Stimulated activated CD4-positive, alpha-beta T cell treated with anti-CD3 and anti-CD28 coated beads, Interleukin-1b, Interleukin-23, amount 100 ng/mL, for 48 hours (primary cell): ENCODE measurements at regions not wholly inside any gene's neighbourhood (a gene's known extent, or its start where the extent isn't known, plus 50 kb on each side); places are given as distances from the start of the nearest gene placed in this dataset.

Source experiments
- DNase-seq: peaks from one replicate; pipeline ENCODE4 v3.0.0-alpha.2; 2020

DNA sequence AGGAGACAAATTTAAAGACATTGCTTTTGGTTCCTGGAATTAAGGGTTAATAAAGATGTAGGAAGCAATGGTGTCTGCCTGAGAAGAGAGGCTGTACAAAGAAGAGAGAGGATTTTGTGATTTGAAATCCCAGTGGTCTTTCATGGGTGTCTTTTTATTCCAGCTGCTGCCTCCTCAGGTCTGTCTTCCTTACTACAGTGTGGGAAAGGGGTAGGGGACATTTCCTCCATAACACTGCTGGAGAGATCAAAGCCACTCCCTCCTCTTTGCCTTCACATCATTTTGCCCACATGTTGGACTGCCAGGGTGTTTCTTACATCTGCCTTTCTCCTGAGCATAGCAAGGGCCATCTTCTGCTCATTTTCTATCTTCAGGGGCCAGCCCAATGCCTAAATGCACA lies 348.5 kb downstream of the EN1 start:
- DNase-seq: no peak

DNA sequence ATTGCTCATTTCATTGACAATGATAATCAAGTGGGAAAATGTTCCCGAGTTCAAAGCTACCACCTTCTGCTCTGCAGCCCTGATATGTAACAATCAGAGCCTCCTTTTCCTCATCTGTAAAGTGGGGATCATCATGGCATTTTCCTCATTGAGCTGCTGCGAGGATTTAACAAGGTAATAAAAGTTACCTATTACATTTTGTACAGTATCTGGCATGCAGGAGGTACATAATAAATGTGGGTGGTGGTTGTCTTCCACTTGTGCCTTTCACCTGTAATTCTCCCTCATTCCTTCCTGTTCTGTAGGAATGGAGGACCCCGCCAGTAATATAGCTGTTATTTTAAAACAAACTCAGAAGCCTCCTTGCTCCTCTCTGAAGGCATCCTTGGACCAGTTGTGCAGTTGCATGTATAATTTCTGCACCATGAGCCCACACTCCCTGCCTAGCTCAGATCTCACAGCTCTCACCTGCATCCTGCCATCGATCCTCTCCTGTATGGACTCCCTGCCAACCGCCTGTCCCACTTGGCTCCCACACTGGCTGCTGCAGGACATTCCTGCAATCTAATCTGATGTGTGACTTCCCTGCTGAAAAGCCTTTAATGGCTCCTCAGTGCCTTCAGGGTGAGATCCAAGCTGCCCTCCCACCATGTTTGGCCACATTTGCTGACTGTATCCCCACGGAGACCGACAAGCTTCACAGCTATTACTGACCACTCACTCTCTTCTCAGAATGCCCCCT lies 350.4 kb downstream of the EN1 start:
- no peak for DNase-seq

DNA sequence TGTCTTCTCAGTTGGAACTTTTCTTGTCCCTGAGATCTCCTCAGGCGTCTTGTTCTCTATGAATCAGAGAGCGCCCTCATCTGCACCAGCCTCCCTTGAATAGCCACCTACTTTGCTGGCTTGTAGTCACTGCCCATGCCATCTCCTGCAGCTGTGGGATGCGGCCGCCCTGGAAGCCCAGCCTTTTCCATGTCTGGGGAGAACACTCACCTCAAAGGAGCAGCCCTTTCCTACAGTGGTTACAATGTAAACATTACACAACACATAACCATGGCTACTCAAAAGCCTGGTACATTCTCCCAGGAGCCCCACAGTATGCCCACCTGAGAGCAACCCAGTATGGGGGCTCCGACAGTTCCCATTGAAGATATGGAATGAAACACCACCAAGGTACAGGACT lies 351.0 kb downstream of the EN1 start:
- no peak for DNase-seq

DNA sequence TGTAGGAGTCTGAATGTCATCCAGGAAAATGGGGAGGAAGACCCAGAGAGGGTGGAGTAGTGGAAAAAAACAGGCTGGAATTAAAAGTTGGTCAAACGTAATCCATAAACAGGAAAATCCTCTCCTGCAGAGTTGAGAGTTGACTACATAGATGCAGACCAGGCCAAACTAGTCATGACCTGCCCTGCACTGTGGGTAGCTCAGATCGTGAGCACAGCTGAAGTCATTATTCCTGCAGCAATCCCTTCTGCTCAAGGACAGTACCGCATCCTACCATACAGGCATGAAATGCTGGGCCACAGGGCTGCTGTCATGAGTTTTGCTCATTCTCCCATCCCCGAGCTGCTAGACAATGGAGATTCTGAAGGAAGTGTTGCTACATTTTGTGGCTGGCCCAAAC lies 352.2 kb downstream of the EN1 start:
- DNase-seq: no peak

DNA sequence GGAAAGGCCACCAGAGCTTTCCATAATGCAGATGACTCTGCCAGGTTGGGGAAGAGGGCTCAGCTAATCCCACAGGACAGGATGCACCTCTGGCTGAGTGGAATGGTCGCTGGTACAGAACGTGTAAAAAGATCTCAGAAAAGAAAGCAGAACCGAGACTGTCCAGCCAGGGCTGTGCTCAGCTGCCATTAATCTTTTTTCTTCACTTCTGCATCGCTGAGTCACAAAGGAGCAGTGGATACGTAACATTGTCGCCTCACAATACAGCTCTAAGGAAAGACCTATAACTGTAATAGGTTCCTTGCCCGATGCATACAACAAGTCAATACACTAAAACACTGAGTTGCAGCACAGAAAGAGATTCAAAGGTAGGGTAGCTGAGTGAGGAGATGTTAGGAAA lies 354.2 kb downstream of the EN1 start:
- DNase-seq: no peak

DNA sequence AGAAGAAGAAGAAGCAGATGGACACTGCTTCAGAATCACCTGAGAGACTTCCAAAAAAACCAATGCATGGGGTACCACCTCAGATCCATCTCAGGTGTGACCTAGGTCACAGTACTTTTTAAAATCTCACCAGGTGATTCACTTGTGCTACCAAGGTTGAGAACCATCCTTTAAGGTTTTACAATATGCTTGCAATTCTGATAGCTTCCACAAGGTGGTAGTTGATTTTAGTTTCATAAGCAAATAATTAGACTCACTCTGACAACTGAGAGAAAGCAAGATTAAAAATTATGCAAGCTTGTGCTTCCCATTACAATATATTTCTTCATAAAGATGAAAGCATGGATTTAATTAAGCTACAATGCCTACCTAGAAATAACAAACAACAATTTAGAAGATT lies 355.1 kb downstream of the EN1 start:
- no peak for DNase-seq

DNA sequence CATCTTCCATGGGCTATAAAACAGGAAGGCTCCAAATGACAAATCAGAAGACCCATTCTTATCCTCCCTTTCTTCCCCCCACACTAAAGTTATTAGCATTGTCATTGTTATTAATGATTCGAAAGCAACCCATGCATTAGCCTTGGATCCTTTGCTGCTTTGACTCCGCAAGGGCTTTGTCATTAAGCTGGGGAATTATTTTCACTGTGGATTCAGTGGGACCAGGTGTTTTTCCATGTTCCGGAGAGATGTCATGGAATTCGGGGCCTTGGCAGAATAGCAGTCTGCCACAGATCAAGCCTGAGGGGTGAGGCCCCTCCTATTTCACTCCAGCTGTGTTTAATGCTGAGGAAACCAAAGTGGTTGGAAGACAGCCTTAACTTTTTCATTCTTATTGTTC lies 357.1 kb downstream of the EN1 start:
- no peak for DNase-seq

DNA sequence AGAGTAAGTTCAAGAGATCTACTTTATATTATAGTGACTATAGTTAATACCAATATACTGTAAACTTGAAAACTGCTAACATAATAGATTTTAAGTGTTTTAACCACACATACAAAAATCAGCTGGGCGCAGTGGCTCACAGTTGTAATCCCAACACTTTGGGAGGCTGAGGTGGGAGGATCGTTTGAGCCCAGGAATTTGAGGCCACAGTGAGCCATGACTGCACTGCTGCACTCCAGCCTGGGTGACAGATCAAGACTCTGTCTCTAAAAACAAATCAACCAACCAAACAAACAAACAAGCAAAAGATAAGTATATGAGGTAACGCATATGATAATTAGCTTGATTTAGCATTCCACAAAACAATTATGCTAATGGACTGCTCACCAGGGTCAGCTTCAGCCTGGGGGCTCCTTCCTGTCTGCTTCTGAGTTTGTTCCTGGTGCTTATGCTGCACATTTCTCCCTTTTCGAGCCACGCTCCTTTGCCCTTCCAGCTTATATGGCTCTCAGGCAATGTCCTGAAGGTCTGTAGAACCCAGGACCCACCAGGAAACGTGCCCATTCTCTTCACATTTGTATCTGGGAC lies 357.6 kb downstream of the EN1 start:
- DNase-seq: no peak

DNA sequence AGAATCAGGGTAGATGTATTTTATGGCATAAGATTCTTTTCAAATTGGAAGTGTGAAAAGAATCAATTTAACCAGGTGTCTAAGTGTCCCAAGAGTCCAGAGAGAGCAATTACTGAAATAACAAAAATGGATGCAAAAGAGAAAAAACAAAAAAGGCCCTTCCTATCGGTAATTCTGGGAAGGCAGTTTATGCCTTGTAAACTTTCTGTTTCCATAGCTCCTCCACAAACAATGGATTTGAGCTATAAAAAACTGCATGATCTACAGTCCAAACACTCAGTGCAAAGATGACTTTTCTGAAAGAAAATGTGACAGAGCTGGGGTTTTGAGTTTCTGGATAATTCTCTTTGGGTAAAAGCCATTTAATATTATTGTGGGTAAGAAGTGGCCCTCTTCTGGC lies 366.1 kb downstream of the EN1 start:
- no peak for DNase-seq

DNA sequence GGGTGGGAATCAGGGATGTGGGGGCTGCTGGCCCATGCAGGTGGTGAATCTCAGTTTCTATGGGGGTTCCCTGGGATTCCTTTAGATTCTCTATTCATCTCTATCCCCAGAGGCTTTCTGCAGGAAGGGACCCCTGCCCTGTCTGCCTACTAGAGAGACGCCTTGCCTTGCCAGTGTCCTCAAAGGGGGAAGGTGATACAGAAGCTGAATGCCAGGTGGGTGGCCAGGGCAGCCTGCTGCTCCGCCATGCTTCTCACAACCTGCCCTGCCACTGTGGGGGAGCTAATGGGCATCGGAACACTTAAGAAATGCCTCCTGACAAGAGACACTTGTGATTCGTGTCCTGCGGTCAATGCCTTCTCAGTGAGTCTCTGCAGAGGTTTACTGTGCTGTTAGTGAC lies 368.4 kb downstream of the EN1 start:
- no peak for DNase-seq

DNA sequence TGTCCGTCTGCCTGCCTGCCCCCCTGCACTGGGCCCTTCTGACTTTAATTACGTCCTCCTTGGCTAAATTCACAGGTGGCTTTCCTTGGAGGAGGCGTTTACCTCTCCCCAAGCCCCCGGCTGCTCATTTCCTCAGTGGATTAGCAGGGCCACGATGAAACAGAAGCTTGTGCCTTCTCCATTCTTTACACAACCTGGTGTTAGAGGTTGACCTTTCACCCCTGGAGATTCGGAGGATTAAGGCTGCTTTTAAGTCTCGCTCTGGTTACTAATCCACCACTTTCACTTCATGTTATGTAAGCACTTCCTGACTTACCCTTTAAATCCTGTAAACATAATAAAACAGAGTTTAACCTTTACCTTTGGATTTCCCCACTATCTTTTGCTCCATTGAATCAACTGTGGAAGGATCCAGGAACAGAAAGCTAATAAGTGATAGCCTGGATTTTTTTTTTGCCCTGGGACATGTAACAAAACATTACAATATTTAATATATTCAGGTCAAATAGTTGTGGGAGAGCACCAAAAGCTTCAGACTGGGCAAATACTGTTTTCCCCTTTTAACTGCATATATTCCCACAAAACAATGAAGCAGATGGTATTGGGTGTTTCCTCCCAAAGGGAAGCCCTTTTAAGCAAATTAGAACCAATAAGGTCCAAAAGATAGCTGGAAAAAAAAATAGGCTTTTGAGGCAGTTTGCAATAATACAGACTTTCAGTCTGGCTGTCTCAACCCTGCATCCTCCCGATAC lies 370.2 kb downstream of the EN1 start:
- DNase-seq: no peak

DNA sequence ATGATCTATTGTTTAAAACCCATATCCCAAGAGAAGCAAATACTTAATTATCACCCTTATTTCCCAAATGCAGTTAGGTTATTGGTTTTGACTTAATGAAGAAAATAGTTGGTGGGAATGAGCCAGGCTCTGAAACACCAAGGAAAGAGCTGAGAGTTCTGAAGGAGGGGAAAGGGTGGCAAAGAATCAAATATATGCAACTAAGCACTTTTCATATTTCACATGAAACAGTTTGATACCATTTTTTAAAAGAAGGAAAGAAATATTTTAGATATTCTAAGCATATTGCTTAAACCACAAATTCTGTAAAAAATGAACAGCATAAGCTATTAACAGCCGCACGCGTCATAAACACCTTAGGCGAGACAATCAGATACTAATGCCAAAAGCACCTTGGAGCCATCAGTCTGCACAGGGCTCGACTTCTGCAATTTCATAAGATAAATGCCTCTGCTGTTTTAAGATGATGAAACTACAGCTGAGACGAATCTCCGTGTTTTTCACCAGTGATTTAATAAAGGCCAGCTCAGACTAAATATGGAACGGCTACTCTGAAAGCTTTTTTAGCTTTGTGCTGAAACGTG lies 371.7 kb downstream of the EN1 start:
- DNase-seq: no peak

DNA sequence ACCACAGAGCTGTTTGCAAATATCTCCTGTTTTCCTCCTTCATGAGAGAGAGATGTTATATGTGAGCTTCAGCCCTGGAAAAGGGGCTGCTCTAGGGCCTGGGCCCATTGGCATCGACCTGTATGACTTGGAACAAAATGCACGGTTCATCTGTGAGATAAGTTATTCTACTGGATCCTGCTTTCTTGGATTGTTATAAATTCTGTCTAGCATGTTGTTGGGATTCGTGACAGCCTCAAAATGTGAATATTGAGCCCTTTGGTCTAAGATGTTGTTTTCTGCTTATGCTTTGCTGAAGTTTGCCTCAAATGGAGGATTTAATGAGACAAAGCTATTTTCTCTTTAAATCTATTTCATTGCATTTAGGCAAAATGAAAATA lies 372.9 kb downstream of the EN1 start:
- no peak for DNase-seq

DNA sequence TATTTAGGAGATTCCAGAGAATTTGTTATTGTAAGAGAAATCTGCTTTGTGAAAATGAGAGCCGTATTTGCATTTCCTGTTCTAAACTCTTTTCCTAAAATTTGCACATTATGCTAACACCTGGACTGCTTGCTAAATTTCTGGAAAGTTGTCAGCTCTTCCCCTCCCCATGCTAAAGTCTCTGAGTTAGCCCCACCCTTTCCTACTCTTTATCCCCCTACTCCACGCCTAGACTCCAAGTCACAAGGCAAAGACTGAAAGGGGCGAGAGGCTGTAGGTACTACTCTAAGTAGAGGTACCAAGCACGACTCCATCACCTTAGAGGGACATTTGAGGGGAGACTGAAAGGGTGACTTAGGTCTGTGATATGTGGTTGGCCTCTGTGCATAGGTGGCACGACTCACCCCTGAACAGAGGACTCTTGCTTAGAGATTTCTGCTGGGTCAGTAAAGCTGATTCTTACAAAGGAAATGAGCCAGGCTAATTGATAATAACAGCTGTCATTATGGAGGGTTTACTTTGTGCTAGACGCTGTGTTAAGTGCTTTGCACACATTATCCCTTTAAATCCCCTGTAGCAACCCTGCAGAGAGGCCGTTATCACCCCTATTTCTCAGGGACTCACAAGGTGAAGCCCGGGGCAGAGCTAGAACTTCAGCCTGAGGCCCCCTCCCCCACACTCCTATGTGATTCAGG lies 373.5 kb downstream of the EN1 start:
- DNase-seq: no peak

DNA sequence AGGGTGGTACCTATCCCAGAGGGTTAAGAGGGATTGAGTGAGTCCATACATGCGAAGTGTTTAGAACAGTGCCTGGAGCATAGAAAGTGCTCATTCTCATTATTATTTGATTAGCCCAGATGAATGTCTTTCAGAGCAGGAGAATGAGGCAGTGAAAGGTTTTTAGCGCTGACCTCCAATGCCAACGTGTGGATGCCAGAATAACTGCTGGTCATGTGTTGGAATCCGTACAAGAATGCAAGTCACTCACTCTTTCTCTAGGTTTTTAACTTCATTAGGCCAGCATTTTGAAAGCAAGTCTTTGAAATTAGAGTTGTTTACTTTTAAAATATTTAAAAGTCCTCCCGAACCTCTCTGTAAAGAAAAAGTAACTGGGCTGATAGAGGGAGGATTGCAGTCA lies 374.2 kb downstream of the EN1 start:
- DNase-seq: no peak

DNA sequence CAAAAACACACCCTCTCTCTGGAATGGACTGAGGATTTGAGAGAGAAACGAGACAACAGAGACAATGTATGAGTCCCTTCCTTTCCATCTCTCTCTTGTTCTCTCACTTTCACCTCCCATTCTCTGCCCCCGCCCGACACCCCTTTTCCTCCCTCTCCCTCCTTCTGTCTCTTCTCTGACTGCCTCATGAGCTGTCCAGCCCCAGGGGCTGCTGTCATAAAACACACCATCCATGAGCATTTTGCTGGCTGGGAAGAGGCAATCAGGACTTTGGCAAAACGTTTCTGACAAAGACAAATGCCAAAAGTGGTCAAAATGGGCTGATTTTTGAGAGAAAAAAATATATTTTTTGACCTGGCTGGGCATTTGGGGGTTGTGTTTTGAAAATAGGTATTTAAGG lies 377.2 kb downstream of the EN1 start:
- DNase-seq: no peak

DNA sequence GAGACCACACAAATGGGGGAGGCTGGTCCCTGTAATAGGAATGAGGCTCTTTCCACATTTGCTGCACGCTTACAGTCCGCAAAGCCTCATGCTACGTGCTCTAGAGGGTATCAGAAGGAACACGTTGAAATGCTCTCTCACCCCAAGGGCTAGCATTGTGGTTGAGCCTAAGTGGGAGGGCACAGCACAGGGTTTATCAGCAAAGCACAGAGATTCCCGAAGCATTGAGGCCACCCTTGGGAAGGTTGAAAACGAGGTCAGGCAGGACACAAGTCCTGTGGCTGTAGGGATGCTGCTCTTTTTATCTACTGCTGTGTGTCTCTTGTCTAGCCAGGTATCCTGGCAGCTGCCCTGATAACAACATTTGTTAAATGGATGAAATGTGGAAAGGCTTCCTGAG lies 378.3 kb downstream of the EN1 start:
- no peak for DNase-seq

DNA sequence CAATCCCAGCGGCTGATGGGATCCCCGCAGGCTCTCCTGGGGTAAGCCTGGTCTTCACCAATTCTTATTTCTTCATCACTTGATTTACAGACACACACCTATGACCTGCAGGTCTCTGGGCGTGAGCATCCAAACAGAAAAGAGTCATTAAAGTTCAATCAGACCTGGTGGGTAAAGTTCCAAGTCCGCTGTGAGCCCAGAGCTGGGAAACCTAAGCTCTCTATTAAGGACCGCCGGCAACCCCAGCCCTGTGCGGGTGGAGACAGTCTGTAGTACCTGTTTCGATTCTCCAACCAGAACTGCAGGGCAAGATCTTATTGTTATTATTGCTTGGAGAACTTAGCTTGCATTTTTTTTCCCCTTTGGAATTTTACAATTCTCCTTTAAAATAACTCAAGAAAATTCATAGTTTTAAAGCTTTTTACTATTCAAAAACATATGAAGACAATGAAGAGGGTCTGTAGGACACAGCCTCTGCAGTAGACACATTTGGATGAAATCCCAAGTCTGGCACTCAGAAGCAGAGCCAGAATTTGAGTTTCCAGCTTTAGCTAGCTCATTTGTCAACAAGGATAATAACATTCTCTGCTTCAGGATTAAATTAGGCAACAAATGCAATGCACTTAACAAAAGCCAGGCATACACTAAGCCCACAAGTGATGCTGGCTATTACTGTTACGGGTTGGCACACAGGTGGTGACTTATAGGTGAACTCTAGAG lies 376.4 kb downstream of the INSIG2 start:
- DNase-seq: no peak

DNA sequence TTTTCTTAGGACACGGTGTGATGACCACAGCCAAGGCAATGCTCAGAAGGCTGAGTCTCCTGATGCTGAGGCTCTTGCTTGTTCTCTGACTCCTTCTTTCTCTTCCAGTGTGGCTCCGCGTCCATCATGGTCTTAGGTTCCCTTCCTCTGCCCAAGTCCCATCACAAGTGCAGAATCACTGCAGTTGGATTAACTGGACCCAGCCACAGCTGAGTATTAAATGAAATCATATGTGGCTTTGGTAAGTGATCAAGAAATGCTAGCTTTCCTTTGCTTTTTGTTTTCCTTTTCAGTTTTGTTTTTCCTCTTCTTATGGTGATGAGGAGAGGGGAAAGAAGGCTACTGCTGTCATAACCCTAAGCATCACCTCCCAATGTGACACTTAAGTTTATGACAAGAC lies 375.8 kb downstream of the INSIG2 start:
- DNase-seq: no peak

DNA sequence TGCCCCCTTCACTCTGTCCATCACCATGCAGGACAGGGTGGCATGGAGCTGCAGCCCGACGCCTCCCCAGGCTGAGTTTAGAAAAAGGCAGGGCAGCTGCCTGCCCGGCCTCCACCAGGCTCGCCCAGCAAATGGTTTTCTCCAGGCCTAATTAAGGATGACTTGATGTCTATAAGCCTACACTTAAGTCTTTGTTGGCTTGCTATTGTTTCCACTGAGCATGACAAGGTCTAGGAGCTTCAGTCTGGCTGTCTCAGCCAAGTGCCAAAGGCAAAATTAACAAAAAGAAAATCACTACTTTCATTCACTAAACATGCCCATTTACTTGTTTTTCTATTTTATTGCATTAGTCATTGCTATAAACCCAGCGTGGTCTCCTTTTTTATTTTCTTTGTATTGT lies 372.2 kb downstream of the INSIG2 start:
- DNase-seq: no peak

DNA sequence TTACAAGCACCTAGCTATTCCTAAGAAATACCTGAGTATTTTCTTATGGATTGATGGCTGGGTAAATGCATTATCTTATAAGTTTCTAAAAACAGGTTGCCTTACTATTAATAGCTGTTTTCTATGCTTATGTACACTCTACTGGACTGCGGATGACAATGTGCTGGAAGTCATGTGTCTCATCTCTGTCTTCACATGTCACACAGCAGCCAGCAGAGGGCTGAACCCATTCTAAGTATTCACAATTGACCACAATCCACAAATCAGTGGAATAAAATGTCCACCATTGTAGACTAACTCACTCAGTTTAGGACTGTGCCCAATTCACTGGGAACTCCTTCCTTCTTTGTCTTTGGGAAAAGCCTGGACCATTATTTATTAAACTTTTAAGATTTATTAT lies 371.2 kb downstream of the INSIG2 start:
- DNase-seq: no peak

DNA sequence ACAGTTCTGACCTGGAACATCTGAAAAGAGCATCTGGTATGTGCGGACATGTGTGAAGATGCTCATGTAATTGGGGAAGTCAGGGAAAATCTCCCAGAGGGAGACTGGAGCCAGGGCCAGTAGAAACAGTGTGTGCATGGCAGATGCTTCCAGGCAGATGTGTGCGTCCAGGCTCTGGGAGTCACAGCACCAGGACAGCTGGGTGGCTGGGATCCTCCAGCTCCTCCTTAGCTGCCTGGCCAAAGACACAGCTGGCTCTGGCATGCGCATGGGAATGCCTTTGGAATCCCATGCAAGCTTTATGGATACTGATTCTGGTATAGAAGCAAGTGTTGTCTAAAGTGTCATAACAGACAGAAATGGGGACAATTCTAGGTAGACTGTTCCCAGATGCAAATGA lies 369.7 kb downstream of the INSIG2 start:
- no peak for DNase-seq

DNA sequence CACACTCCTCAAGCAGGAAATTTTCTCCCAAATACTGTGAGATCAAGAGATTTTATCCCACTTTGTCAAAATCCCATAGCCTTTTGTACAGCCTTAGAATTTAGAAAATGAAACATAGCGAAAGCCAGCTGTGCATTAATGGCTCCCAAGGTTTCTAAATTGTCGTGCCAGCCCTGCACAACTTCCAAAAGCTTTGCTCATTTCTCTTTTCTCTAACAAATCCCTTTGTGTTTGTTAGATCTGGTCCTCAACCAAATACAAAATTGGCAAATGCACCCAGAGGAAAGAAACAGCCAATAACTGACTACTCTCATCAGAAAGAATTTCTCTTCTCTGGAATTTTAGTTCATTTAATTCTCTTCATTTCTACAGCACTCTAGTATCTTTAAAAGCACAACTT lies 361.1 kb downstream of the INSIG2 start:
- DNase-seq: no peak
